Endodermal cell (in vitro differentiated cells): ENCODE measurements at regions not wholly inside any gene's neighbourhood (a gene's known extent, or its start where the extent isn't known, plus 50 kb on each side); places are given as distances from the start of the nearest gene placed in this dataset.

Source experiments
- DNase-seq: peaks from one replicate; pipeline ENCODE4 v3.0.0-alpha.2; 2017
- H3K27ac ChIP-seq: 2 replicates; pipeline ENCODE4 v1.5.1; 2013; ENCODE audit warnings: mild to moderate bottlenecking, low read depth, low read length, moderate library complexity
- H3K27me3 ChIP-seq: 2 replicates; pipeline ENCODE4 v1.6.1; 2013; ENCODE audit warnings: mild to moderate bottlenecking, low read length, moderate library complexity; ENCODE audit not compliant: insufficient read depth, control insufficient read depth, poor library complexity, severe bottlenecking
- H3K36me3 ChIP-seq: 2 replicates; pipeline ENCODE4 v1.7.0; 2013; ENCODE audit warnings: mild to moderate bottlenecking, low read length, moderate library complexity; ENCODE audit not compliant: control insufficient read depth, insufficient read depth
- H3K4me1 ChIP-seq: one replicate; pipeline ENCODE4 v1.7.0; 2013; ENCODE audit warnings: low read length; ENCODE audit not compliant: control insufficient read depth, insufficient read depth
- H3K4me3 ChIP-seq: 2 replicates; pipeline ENCODE4 v1.5.1; 2013; ENCODE audit warnings: mild to moderate bottlenecking, low read length, moderate library complexity
- H3K9ac ChIP-seq: 2 replicates; pipeline ENCODE4 v1.6.1; 2013; ENCODE audit warnings: mild to moderate bottlenecking, low read length, moderate library complexity; ENCODE audit not compliant: poor library complexity, severe bottlenecking; ENCODE audit errors: extremely low read depth
- H3K9me3 ChIP-seq: 2 replicates; pipeline ENCODE4 v1.6.1; 2013; ENCODE audit warnings: mild to moderate bottlenecking, low read length, moderate library complexity; ENCODE audit not compliant: control insufficient read depth
- H3K27ac Mint-ChIP-seq: 2 replicates; pipeline ENCODE4 v1.8.0; 2020; ENCODE audit warnings: mixed read lengths
- H3K27me3 Mint-ChIP-seq: 2 replicates; pipeline ENCODE4 v1.8.0; 2021; ENCODE audit warnings: mild to moderate bottlenecking, mixed read lengths; ENCODE audit not compliant: insufficient read depth
- H3K36me3 Mint-ChIP-seq: 2 replicates; pipeline ENCODE4 v1.8.0; 2020; ENCODE audit warnings: low read depth, mixed read lengths
- H3K4me1 Mint-ChIP-seq: 2 replicates; pipeline ENCODE4 v1.8.0; 2020; ENCODE audit warnings: mixed read lengths
- H3K4me3 Mint-ChIP-seq: 2 replicates; pipeline ENCODE4 v1.8.0; 2020; ENCODE audit warnings: mild to moderate bottlenecking, moderate library complexity, mixed read lengths
- H3K9me3 Mint-ChIP-seq: 2 replicates; pipeline ENCODE4 v1.8.0; 2020; ENCODE audit warnings: mild to moderate bottlenecking, mixed read lengths
- CTCF ChIP-seq: fragments of 200-600 bp; sonication (generic); conservative IDR thresholded peaks from 2 replicates; pipeline ENCODE4 v1.5.0; 2021; ENCODE audit warnings: antibody characterized with exemption, mild to moderate bottlenecking
- WGBS, 2 experiments: methylation state at CpG; one replicate each; pipeline versions ENCODE4 v1.1.5 to v1.1.7; 2013; ENCODE audit warnings: missing lambda C conversion rate in 2 of 2, mixed read lengths in 1 of 2; ENCODE audit not compliant: insufficient coverage in 1 of 2, insufficient read length in 1 of 2; 5-methylcytosine and 5-hydroxymethylcytosine counted together

GRCh38 chr17:71572343-71572742, 548.5 kb upstream of the SOX9 start:
- Histone ChIP-seq H3K27ac (no peak overlapping the region), H3K36me3 (no peaks in the 10 kb centered on the region), H3K4me3 (no peak overlapping the region), H3K4me1 (no peaks in the 10 kb centered on the region), H3K9me3 (no peaks in the 10 kb centered on the region), H3K9ac (no peak overlapping the region), H3K27me3 (no peaks in the 10 kb centered on the region)
- no peak overlapping the region for H3K27ac Mint-ChIP-seq
- no peaks in the 10 kb centered on the region for H3K4me1 Mint-ChIP-seq
- H3K9me3 Mint-ChIP-seq, result peaks cover 6% of the 10 kb centered on the region
- H3K36me3 Mint-ChIP-seq, result no peaks in the 10 kb centered on the region
- no peak for DNase-seq
- H3K27me3 Mint-ChIP-seq, result no peaks in the 10 kb centered on the region
- no peak overlapping the region for H3K4me3 Mint-ChIP-seq
- no peak for TF ChIP-seq CTCF
- 82 to 90% methylated on average over 1 to 2 of the region's 2 CpGs for WGBS, 2 experiments

- no peaks in the 10 kb centered on the region for H3K27me3 ChIP-seq
Measured at GRCh38 chr17:71578446-71578845, 542.4 kb upstream of the SOX9 start.

GRCh38 chr17:71580220-71580619, 540.6 kb upstream of the SOX9 start:
- Histone ChIP-seq H3K36me3 (no peaks in the 10 kb centered on the region), H3K4me1 (no peaks in the 10 kb centered on the region), H3K9me3 (peaks cover 8% of the 10 kb centered on the region), H3K27me3 (no peaks in the 10 kb centered on the region), H3K4me3 (no peak overlapping the region), H3K27ac (no peak overlapping the region), H3K9ac (no peak overlapping the region)
- H3K9me3 Mint-ChIP-seq, result peaks cover 20% of the 10 kb centered on the region
- no peaks in the 10 kb centered on the region for H3K4me1 Mint-ChIP-seq
- H3K27ac Mint-ChIP-seq, result no peak overlapping the region
- H3K4me3 Mint-ChIP-seq, result no peak overlapping the region
- H3K36me3 Mint-ChIP-seq, result no peaks in the 10 kb centered on the region
- DNase-seq, result no peak
- no peak for TF ChIP-seq CTCF
- no peaks in the 10 kb centered on the region for H3K27me3 Mint-ChIP-seq

More at GRCh38 chr17:71578446-71578845, 542.4 kb upstream of the SOX9 start:
- H3K27me3 Mint-ChIP-seq, result no peaks in the 10 kb centered on the region
- TF ChIP-seq CTCF, result no peak
- no peak overlapping the region for H3K4me3 Mint-ChIP-seq
- Histone ChIP-seq H3K4me1 (no peaks in the 10 kb centered on the region), H3K4me3 (no peak overlapping the region), H3K9me3 (peaks cover 8% of the 10 kb centered on the region), H3K27ac (no peak overlapping the region), H3K9ac (no peak overlapping the region), H3K36me3 (no peaks in the 10 kb centered on the region)
- H3K9me3 Mint-ChIP-seq, result peaks cover 20% of the 10 kb centered on the region
- WGBS, 2 experiments, result 100% methylated on average over 1 of the region's 1 CpG; no CpG with 5 or more reads in 1 of the 2 experiments
- no peak overlapping the region for H3K27ac Mint-ChIP-seq
- H3K36me3 Mint-ChIP-seq, result no peaks in the 10 kb centered on the region
- no peak for DNase-seq
- no peaks in the 10 kb centered on the region for H3K4me1 Mint-ChIP-seq
